Esophagus squamous epithelium (tissue), 5 donors: ENCODE measurements at regions not wholly inside any gene's neighbourhood (a gene's known extent, or its start where the extent isn't known, plus 50 kb on each side); places are given as distances from the start of the nearest gene placed in this dataset.

ENCODE experiments used
- DNase-seq: peaks from one replicate; lab custom pipeline; 2025; lab: John Stamatoyannopoulos, UW
- H3K27ac ChIP-seq, 4 donors: fragments of 200-600 bp; sonication (generic); one replicate each; pipeline ENCODE4 v1.5.1; 2016 to 2019; ENCODE audit warnings: mild to moderate bottlenecking in 1 of 4
- H3K27me3 ChIP-seq, 4 donors: fragments of 200-600 bp; sonication (generic); 1 replicate in 3 of 4; 2 replicates in 1 of 4; pipeline versions ENCODE4 v1.5.1 to v1.6.0; 2017 to 2021; ENCODE audit warnings: antibody characterized with exemption in 1 of 4
- H3K36me3 ChIP-seq, 3 donors: fragments of 200-600 bp; sonication (generic); one replicate each; pipeline ENCODE4 v1.5.1; 2016 to 2019
- H3K4me1 ChIP-seq, 3 donors: fragments of 200-600 bp; sonication (generic); one replicate each; pipeline ENCODE4 v1.5.1; 2017 to 2019
- H3K4me3 ChIP-seq, 4 donors: fragments of 200-600 bp; sonication (generic); 1 replicate in 3 of 4; 2 replicates in 1 of 4; pipeline ENCODE4 v1.5.1; 2016 to 2019; ENCODE audit warnings: mild to moderate bottlenecking in 2 of 4, moderate library complexity in 1 of 4
- H3K9me3 ChIP-seq, 3 donors: fragments of 200-600 bp; sonication (generic); one replicate each; pipeline ENCODE4 v1.5.1; 2016 to 2019
- POLR2A ChIP-seq, 4 donors: fragments of 450-650 bp; IDR thresholded peaks; one replicate each; pipeline ENCODE4 v1.6.1; 2017; ENCODE audit warnings: antibody characterized with exemption in 4 of 4, mild to moderate bottlenecking in 4 of 4, moderate library complexity in 3 of 4
- WGBS, 2 donors: methylation state at CpG; one replicate each; pipeline ENCODE4 v1.1.5; 2018; 5-methylcytosine and 5-hydroxymethylcytosine counted together
- intact Hi-C: fragments of 100-400 bp; cut with DNase I; formaldehyde crosslinking; loops from one replicate; pipeline ENCODE4 v1.15.0; 2022
- TF ChIP-seq, protein P1 (sequence below), 6 experiments: fragments of 450-650 bp in 4 of 6; fragments of 200-600 bp in 2 of 6; sonication (generic) in 2 of 6; IDR thresholded peaks; one replicate each; pipeline ENCODE4 v1.5.1; 2016 to 2019; ENCODE audit warnings: antibody characterized with exemption in 6 of 6, mild to moderate bottlenecking in 4 of 6, moderate library complexity in 4 of 6
- donor health status: DM: yes; HTN: yes; CAD: no.

DNA sequence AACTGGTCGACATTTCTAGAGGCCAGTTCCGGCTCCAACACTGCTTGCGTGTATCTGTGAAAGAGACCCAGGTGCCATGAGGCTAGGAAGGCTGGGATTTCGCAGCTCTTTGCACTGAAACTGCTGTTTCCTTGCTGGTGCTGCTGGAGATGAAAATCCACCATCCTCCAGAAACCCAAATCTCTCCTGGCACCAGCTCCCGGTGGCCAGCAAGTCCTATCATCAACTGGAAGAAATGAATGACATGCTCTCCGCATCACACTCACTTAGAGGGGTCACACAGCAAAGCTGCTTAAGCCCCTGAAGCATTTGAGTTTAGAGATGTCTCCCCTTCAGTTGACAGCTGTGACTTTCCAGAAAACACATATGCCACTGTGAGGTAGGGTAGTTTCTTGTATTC, 471.8 kb upstream of the PROK2 start:
- no peaks in the 10 kb centered on the region for H3K36me3 ChIP-seq
- H3K9me3 ChIP-seq, result no peaks in the 10 kb centered on the region
- intact Hi-C loops, result no loop called here
- no peak overlapping the region for H3K27ac ChIP-seq
- DNase-seq, result no peak
- H3K4me1 ChIP-seq, result peaks cover 16 to 43% (median 21%) of the 10 kb centered on the region in 3 donors
- H3K27me3 ChIP-seq, result peaks cover 0 to 24% (median 0%) of the 10 kb centered on the region in 4 donors
- no peak overlapping the region for H3K4me3 ChIP-seq
- WGBS, 2 donors, result 74 to 86% methylated on average over 6 of the region's 6 CpGs
- TF ChIP-seq, protein P1, sequence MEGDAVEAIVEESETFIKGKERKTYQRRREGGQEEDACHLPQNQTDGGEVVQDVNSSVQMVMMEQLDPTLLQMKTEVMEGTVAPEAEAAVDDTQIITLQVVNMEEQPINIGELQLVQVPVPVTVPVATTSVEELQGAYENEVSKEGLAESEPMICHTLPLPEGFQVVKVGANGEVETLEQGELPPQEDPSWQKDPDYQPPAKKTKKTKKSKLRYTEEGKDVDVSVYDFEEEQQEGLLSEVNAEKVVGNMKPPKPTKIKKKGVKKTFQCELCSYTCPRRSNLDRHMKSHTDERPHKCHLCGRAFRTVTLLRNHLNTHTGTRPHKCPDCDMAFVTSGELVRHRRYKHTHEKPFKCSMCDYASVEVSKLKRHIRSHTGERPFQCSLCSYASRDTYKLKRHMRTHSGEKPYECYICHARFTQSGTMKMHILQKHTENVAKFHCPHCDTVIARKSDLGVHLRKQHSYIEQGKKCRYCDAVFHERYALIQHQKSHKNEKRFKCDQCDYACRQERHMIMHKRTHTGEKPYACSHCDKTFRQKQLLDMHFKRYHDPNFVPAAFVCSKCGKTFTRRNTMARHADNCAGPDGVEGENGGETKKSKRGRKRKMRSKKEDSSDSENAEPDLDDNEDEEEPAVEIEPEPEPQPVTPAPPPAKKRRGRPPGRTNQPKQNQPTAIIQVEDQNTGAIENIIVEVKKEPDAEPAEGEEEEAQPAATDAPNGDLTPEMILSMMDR (IDR thresholded peaks at IDR 0.05), result no peak
- no peak for TF ChIP-seq POLR2A (IDR thresholded peaks at IDR 0.05)

DNA sequence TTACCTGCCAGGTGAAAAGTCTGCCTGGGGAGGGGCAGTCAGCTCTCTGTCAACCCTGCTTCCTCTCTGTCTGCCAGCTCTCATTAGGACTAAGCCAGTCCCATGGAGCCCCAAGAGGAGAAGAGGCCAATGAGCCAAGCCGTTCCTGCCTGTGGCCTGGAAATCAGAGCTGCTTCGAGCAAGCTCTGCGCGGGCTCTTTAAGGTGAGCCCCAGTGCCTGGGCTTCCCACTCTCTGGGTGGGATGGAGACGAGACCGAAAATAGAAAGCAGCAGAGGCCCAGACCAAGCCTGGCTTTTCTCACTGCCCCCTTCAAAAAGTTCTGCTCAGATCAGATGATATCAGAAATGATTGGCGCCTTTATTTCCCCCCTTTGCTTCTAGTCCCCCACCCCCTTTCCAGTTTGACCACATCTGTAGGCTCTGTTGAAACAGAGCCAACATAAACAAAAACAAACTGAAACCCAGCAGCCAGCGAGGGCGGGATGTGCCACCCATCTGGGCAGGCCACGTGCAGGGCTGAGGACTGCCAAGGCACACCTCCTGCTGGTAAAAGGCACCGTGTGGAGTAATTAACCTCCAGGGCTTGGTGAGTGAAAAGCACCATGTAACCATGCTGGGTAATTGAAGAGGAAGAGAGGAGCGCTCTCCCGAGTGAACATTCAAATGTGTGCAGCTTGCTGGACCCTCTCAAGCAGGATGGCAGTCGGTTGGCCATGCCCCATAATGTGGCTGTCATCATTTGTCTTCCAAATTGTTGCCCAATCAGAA, 471.0 kb upstream of the PROK2 start:
- intact Hi-C loops, result no loop called here
- WGBS, 2 donors, result 29 to 60% methylated on average over 4 to 8 of the region's 14 CpGs
- no peaks in the 10 kb centered on the region for H3K36me3 ChIP-seq
- peaks cover 16 to 39% (median 21%) of the 10 kb centered on the region in 3 donors for H3K4me1 ChIP-seq
- no peak for DNase-seq
- no peak for TF ChIP-seq POLR2A (IDR thresholded peaks at IDR 0.05)
- TF ChIP-seq, protein P1 (IDR thresholded peaks at IDR 0.05), result peak in 3 of 6 experiments; percentile 20 to 32 (median 21)
- peak overlapping the region in 3 of 4 donors; percentile 47 to 60 (median 58) for H3K27ac ChIP-seq
- H3K4me3 ChIP-seq, result no peak overlapping the region
- H3K9me3 ChIP-seq, result no peaks in the 10 kb centered on the region
- peaks cover 0 to 30% (median 0%) of the 10 kb centered on the region in 4 donors for H3K27me3 ChIP-seq

DNA sequence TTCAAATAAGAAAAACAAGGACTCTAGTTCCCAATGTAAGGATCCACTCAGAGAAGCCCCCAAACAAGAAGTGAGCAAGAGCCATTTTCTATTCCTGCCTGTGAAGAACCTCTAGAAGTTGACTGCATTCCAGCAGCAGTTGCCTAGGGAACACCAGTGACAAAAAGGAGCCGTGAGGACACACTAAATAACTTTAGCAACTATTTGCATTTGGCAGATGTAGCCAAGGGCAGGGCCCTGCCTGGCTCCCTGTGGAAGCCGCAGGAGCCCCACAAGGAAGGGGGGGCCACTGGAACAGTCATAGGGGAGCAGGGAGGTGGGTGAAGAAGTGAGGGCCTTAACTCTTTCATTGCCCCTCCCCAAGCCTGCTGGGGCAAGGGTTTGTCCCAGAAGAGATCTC, 470.2 kb upstream of the PROK2 start:
- peak overlapping the region in 3 of 4 donors; percentile 47 to 60 (median 58) for H3K27ac ChIP-seq
- intact Hi-C loops, result no loop called here
- 5 to 25% methylated on average over 2 of the region's 2 CpGs for WGBS, 2 donors
- peaks cover 0 to 30% (median 0%) of the 10 kb centered on the region in 4 donors for H3K27me3 ChIP-seq
- no peak overlapping the region for H3K4me3 ChIP-seq
- peaks cover 16 to 39% (median 21%) of the 10 kb centered on the region in 3 donors for H3K4me1 ChIP-seq
- H3K9me3 ChIP-seq, result no peaks in the 10 kb centered on the region
- no peak for DNase-seq
- no peak for TF ChIP-seq POLR2A (IDR thresholded peaks at IDR 0.05)
- TF ChIP-seq, protein P1 (IDR thresholded peaks at IDR 0.05), result no peak
- H3K36me3 ChIP-seq, result no peaks in the 10 kb centered on the region

DNA sequence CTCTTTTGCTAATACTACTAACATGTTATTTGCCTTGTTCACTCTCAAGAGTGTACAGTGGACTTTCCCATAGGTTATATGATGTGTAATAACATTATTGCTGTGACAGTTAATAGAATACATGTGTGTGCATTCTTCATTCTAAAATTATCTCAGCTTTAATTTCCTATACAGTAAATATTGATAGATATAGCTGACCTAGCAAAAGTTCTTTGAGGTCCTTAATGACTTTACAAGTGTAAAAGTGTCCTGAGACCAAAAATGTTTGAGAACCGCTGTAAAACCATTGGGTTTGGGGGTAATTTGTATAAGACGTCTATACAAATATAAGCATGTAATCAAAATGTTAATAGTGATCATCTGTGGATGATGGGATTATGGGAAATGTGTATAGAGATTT, 469.5 kb upstream of the PROK2 start:
- intact Hi-C loops, result no loop called here
- no peaks in the 10 kb centered on the region for H3K36me3 ChIP-seq
- no peak for DNase-seq
- H3K9me3 ChIP-seq, result no peaks in the 10 kb centered on the region
- WGBS, 2 donors, result 93 to 98% methylated on average over 2 of the region's 2 CpGs
- H3K4me3 ChIP-seq, result no peak overlapping the region
- H3K27ac ChIP-seq, result no peak overlapping the region
- H3K27me3 ChIP-seq, result peaks cover 0 to 27% (median 0%) of the 10 kb centered on the region in 4 donors
- TF ChIP-seq, protein P1 (IDR thresholded peaks at IDR 0.05), result no peak
- TF ChIP-seq POLR2A (IDR thresholded peaks at IDR 0.05), result no peak
- peaks cover 16 to 36% (median 21%) of the 10 kb centered on the region in 3 donors for H3K4me1 ChIP-seq

DNA sequence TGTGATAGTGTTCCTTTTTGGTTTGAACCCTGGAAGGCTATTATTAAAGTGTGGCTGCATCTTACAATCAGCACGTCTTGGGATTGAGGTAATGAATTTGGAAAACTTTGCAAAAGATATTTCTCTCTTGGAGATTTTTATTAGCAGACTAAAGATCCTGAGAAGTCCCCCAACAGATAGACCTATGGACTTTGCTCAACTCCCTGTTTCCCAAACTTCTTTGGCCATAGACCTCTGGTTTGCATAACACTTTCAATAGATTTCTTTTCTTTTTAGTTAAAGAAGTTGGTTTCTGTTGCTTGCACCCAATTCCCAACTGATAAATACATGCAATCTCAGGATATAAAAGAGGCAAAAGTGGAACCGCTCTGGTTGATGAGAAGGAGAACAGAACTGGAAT, 465.8 kb upstream of the PROK2 start:
- Histone ChIP-seq H3K36me3 (no peaks in the 10 kb centered on the region), H3K4me1 (peaks cover 9 to 36% (median 13%) of the 10 kb centered on the region in 3 donors), H3K4me3 (no peak overlapping the region), H3K27ac (no peak overlapping the region), H3K9me3 (no peaks in the 10 kb centered on the region), H3K27me3 (peaks cover 0 to 6% (median 0%) of the 10 kb centered on the region in 4 donors)
- TF ChIP-seq POLR2A (IDR thresholded peaks at IDR 0.05), result no peak
- TF ChIP-seq, protein P1 (IDR thresholded peaks at IDR 0.05), result no peak
- intact Hi-C loops, result no loop called here
- 73 to 82% methylated on average over 2 of the region's 2 CpGs for WGBS, 2 donors
- no peak for DNase-seq
